ENCODE measurements at regions not wholly inside any gene's neighbourhood (a gene's known extent, or its start where the extent isn't known, plus 50 kb on each side); places are given as distances from the start of the nearest gene placed in this dataset.
"Not testable (repeated sequence)": the region's sequence is repeated elsewhere in the genome, so short reads cannot be mapped to it uniquely, and the experiment has no call there.

DNA sequence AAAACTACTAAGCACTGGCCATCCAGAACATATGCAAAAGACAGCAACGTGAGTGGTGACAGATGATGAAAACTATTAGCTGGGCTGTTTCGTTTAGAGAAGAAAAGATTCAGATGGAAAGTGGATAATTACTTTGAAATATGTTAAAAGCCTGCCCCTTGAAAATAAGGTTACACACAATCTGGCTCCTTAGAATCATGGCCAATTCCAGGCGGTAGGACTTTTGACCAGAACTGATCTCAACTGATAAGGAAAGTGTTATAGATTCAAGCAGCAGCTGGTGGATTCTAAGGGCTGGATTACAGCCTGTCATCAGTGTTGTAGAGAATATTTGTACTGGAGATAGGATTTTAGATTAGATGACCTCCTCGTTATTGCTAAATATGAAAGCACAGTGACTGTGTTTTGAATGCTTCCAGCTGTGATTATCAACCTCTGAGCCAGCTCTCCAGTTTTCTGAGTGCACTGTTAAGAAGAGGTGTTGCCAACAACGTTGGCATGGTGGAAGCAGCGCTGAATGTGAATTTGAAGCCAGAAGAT, 75.1 kb downstream of the KBTBD2 start:
- not testable (repeated sequence) for H3K36me3 ChIP-seq, H3K4me3 ChIP-seq, H3K27ac ChIP-seq, H3K27me3 ChIP-seq, H3K9me3 ChIP-seq, H3K4me1 ChIP-seq, ATAC-seq
- 43 to 57% methylated on average over 6 of the region's 6 CpGs for WGBS, 2 donors (ENCODE audit: low coverage in 1 of 2)

DNA sequence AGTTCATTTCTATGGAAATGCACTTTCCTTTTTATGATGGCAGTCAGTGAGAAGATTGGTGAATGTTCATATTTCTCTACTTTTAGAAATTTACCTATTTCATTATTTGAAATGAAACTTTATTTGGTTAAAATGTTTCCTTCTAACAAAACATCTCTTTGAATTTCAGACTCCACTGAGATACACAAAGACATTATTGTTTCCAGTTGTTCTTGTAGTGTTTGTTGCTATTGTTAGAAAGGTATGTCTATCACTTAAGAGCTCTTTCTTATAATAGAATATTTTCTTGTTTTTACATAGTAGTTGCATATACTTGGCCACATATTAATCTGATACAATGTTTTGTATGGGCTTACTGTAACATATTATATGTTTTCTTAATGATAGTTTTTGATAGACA, 76.8 kb downstream of the KBTBD2 start:
- not testable (repeated sequence) for ATAC-seq, H3K27ac ChIP-seq, H3K27me3 ChIP-seq, H3K9me3 ChIP-seq, H3K4me3 ChIP-seq, H3K36me3 ChIP-seq, H3K4me1 ChIP-seq

DNA sequence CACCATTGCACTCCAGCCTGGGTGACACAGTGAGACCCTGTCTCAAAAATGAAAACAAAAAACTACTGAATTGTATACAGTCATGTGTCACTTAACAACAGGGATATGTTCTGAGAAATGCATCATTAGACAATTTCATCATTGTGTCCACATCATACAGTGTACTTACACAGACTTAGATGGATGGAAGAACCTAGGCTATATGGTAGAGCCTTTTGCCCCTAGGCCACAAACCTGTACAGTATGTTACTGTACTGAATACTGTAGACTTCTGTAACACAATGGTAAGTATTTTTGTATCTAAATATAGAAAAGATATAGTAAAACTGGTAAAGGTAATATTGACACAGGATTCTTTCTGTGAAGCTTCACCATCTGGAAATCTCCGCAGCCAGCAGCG, 81.7 kb downstream of the KBTBD2 start:
- H3K27ac ChIP-seq = no peak overlapping the region
- no peaks in the 10 kb centered on the region for H3K4me1 ChIP-seq
- 65% methylated on average over 2 of the region's 2 CpGs; no CpG with 5 or more reads in 1 of the 2 donors for WGBS, 2 donors (ENCODE audit: low coverage in 1 of 2)
- TF ChIP-seq EP300 (IDR thresholded peaks at IDR 0.05) (no peak), POLR2A (IDR thresholded peaks at IDR 0.05) (no peak), POLR2AphosphoS5 (IDR thresholded peaks at IDR 0.05) (no peak)
- TF ChIP-seq, protein P1, sequence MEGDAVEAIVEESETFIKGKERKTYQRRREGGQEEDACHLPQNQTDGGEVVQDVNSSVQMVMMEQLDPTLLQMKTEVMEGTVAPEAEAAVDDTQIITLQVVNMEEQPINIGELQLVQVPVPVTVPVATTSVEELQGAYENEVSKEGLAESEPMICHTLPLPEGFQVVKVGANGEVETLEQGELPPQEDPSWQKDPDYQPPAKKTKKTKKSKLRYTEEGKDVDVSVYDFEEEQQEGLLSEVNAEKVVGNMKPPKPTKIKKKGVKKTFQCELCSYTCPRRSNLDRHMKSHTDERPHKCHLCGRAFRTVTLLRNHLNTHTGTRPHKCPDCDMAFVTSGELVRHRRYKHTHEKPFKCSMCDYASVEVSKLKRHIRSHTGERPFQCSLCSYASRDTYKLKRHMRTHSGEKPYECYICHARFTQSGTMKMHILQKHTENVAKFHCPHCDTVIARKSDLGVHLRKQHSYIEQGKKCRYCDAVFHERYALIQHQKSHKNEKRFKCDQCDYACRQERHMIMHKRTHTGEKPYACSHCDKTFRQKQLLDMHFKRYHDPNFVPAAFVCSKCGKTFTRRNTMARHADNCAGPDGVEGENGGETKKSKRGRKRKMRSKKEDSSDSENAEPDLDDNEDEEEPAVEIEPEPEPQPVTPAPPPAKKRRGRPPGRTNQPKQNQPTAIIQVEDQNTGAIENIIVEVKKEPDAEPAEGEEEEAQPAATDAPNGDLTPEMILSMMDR (IDR thresholded peaks at IDR 0.05) = no peak
- no peak overlapping the region for H3K4me3 ChIP-seq
- no peak for ATAC-seq
- H3K27me3 ChIP-seq = no peaks in the 10 kb centered on the region
- H3K9me3 ChIP-seq = no peaks in the 10 kb centered on the region
- H3K36me3 ChIP-seq = no peaks in the 10 kb centered on the region

DNA sequence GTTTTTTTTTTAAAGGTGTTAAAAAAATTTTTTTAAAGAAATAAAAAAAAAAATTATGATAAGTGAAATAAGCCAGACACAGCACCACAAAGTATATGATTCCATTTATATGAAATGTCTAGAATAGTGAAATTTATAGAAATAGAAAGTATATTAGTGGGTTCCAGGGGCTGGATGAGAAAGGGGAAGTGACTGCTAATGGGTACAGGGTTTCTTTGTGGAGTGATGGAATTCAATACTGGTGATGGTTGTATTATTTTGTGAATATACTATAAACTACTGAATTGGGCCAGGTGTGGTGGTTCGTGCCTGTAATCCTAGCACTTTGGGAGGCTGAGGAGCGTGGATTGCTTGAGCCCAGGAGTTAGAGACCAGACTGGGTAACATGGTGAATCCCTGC, 82.2 kb downstream of the KBTBD2 start:
- 88 to 94% methylated on average over 2 of the region's 2 CpGs for WGBS, 2 donors (ENCODE audit: low coverage in 1 of 2)
- TF ChIP-seq POLR2A (IDR thresholded peaks at IDR 0.05) (no peak), EP300 (IDR thresholded peaks at IDR 0.05) (no peak)
- Histone ChIP-seq H3K27me3 (no peaks in the 10 kb centered on the region), H3K4me1 (no peaks in the 10 kb centered on the region), H3K27ac (no peak overlapping the region), H3K4me3 (no peak overlapping the region), H3K36me3 (no peaks in the 10 kb centered on the region), H3K9me3 (no peaks in the 10 kb centered on the region)
- ATAC-seq = no peak

DNA sequence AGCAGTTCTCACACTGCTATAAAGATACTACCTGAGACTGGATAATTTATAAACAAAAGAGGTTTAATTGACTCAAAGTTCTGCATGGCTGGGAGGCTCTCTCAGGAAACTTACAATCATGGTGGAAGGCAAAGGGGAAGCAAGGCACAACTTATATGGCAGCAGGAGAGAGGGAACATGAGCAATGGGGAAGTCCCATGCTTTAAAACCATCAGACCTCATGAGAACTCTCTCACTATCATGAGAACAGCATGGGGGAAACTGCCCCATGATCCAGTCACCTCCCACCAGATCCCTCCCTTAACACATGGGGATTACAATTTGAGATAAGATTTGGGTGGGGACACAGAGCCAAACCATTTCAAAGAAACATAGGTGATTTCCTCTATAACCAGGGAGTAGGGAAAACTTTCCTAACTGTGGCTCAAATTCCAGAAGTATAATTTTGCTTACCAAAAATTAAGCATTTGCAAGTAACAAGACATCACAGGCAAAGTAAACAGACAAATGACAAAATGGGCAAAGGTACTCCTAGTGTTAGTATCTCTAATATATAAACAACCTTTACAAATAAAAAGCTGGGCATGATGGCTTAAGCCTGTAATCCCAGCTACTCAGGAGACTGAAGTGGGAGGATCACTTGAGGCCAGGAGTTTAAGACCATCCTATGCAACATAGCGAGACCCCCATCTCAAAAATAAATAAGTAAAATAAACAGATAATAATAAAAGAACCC, 88.0 kb downstream of the KBTBD2 start:
- H3K4me1 ChIP-seq = peaks cover 0 to 6% (median 0%) of the 10 kb centered on the region in 3 donors
- no peak overlapping the region for H3K4me3 ChIP-seq
- ATAC-seq = no peak
- no peaks in the 10 kb centered on the region for H3K9me3 ChIP-seq
- TF ChIP-seq, protein P1 (IDR thresholded peaks at IDR 0.05) = no peak
- TF ChIP-seq EP300 (IDR thresholded peaks at IDR 0.05) (no peak), POLR2AphosphoS5 (IDR thresholded peaks at IDR 0.05) (no peak), POLR2A (IDR thresholded peaks at IDR 0.05) (no peak)
- WGBS, 2 donors (ENCODE audit: low coverage in 1 of 2) = 94 to 100% methylated on average over 1 of the region's 1 CpG
- no peaks in the 10 kb centered on the region for H3K36me3 ChIP-seq
- no peaks in the 10 kb centered on the region for H3K27me3 ChIP-seq
- H3K27ac ChIP-seq = no peak overlapping the region

DNA sequence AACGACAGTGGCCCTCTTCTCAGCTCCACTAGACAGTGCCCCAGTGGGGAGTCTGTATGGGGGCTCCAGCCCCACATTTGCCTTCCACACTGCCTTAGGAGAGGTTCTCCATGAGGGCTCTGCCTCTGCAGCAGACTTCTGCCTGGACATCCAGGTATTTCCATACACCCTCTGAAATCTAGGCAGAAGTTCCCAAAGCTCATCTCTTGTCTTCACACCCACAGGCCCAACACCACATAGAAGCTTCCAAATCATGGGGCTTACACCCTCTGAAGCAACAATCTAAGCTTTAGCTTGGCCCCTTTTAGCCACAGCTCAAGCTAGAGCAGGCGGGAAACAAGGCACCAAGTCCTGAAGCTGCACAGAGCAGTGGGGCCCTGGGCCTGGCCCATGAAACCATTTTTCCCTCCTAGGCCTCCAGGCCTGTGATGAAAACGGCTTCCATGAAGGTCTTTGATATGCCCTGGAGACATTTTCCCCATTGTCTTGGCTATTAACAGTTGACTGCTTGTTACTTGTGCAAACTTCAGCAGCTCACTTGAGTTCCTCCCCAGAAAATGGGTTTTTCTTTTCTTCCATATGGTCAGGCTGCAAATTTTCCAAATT, 89.2 kb downstream of the KBTBD2 start:
- H3K4me1 ChIP-seq = peaks cover 0 to 6% (median 0%) of the 10 kb centered on the region in 3 donors
- H3K36me3 ChIP-seq = no peaks in the 10 kb centered on the region
- H3K9me3 ChIP-seq = no peaks in the 10 kb centered on the region
- no peak overlapping the region for H3K4me3 ChIP-seq
- no peak overlapping the region for H3K27ac ChIP-seq
- WGBS, 2 donors (ENCODE audit: low coverage in 1 of 2) = 90% methylated on average over 2 of the region's 3 CpGs
- TF ChIP-seq POLR2AphosphoS5 (IDR thresholded peaks at IDR 0.05) = no peak
- no peak for TF ChIP-seq POLR2A (IDR thresholded peaks at IDR 0.05)
- no peak for TF ChIP-seq EP300 (IDR thresholded peaks at IDR 0.05)
- TF ChIP-seq, protein P1 (IDR thresholded peaks at IDR 0.05) = no peak
- ATAC-seq = no peak
- H3K27me3 ChIP-seq = no peaks in the 10 kb centered on the region

DNA sequence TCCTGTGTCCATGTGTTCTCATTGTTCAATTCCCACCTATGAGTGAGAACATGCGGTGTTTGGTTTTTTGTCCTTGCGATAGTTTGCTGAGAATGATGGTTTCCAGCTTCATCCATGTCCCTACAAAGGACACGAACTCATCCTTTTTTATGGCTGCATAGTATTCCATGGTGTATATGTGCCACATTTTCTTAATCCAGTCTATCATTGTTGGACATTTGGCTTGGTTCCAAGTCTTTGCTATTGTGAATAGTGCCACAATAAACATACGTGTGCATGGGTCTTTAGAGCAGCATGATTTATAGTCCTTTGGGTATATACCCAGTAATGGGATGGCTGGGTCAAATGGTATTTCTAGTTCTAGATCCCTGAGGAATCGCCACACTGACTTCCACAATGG, 98.5 kb downstream of the KBTBD2 start:
- 86% methylated on average over 1 of the region's 5 CpGs; no CpG with 5 or more reads in 1 of the 2 donors for WGBS, 2 donors (ENCODE audit: low coverage in 1 of 2)
- not testable (repeated sequence) for ATAC-seq

DNA sequence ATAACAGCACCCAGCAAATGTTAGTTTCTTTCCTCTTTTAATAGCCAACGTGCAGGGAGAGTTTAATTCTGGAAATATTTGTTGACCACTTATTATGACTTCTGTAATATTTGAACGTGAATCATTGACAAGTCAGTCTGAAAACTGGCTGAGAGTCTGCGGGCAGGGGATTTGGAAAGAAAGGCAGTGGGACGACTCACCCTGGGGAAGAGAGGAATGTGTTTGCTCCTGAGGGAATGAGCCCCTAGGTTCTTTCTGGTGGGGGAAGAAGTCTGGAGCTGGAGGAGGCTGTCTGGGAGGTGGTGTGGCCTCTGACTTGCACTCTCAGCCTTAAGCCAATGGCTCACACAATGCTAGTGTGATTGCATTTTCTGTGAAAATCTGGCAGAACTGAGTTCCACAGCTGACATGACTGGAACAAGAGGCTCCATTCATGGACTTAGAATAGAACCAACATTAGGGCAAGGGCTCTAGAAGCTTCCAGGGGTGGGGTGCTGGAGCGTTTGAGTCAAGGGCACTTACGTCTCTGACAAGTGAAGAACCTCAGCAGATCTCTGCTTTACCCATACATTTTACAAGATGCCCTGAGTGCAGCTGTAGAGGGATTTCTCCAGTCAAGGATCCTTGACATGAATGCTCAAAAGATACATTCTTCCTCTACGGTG, 100.7 kb downstream of the KBTBD2 start:
- not testable (repeated sequence) for H3K4me1 ChIP-seq, H3K27me3 ChIP-seq, H3K36me3 ChIP-seq, H3K27ac ChIP-seq, H3K4me3 ChIP-seq, ATAC-seq, H3K9me3 ChIP-seq
- 61 to 64% methylated on average over 4 to 6 of the region's 7 CpGs for WGBS, 2 donors (ENCODE audit: low coverage in 1 of 2)

More for the DNA sequence above, 98.5 kb downstream of the KBTBD2 start:
- H3K4me3 ChIP-seq, H3K4me1 ChIP-seq, H3K27ac ChIP-seq, H3K27me3 ChIP-seq, H3K36me3 ChIP-seq, H3K9me3 ChIP-seq: not testable (repeated sequence)

DNA sequence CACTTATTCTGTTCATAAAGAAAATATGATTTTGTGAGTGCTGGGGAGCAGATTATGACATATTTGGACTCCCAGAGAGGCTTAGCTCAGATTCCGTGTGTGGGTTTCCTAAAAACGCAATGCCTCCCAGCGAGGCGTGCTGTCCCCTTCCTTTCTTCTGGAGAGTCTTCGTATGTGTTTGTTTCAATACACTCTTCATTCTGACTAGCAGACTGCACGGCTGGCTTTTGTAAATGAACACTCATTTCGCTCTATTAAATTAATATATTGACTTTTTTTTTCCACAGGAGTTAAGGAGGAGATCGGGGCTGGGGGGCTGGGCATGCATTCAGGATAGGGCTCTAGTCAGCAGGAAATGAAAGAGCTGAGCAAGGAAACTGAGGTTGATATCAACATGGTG, 102.3 kb downstream of the KBTBD2 start:
- not testable (repeated sequence) for H3K27me3 ChIP-seq, H3K9me3 ChIP-seq, H3K36me3 ChIP-seq, ATAC-seq, H3K27ac ChIP-seq, H3K4me3 ChIP-seq, H3K4me1 ChIP-seq
- 47 to 54% methylated on average over 7 to 8 of the region's 8 CpGs for WGBS, 2 donors (ENCODE audit: low coverage in 1 of 2)

Data from gastroesophageal sphincter (tissue), 4 donors.